Fibroblast of lung (primary cell): ENCODE measurements at regions not wholly inside any gene's neighbourhood (a gene's known extent, or its start where the extent isn't known, plus 50 kb on each side); places are given as distances from the start of the nearest gene placed in this dataset.

Experiments
- CTCF ChIP-seq, 2 donors: IDR thresholded peaks in 1 of 2; conservative IDR thresholded peaks in 1 of 2; 1 replicate in 1 of 2; 2 replicates in 1 of 2; pipeline ENCODE4 v1.5.1; 2011 to 2012; ENCODE audit warnings: low read length in 2 of 2, control low read depth in 1 of 2, inconsistent platforms in 1 of 2, low read depth in 1 of 2, mild to moderate bottlenecking in 1 of 2
- EZH2 ChIP-seq: IDR thresholded peaks from 2 replicates; pipeline ENCODE4 v1.5.1; 2012; ENCODE audit warnings: low read length, control low read depth, mild to moderate bottlenecking; ENCODE audit errors: missing control alignments

GRCh38 chr12:33967760-33968159, 54.5 kb upstream of the ALG10 start:
- TF ChIP-seq CTCF (conservative IDR thresholded peaks at IDR 0.05 in 1 of 2, IDR thresholded peaks at IDR 0.05 in 1 of 2; ENCODE audit: low read depth in 1 of 2, low read length in 2 of 2) (no peak), EZH2 (no peak)
